GM18520 (cell line): ENCODE measurements at regions not wholly inside any gene's neighbourhood (a gene's known extent, or its start where the extent isn't known, plus 50 kb on each side); places are given as distances from the start of the nearest gene placed in this dataset.

Experiments
- ATAC-seq: cut with Tn5 transposase; IDR thresholded peaks from one replicate; pipeline ENCODE4 v1.9.1; 2021; ENCODE audit not compliant: unreplicated experiment

GRCh38 chr10:89829262-89829886 is 128.0 kb downstream of the KIF20B start:
- ATAC-seq = no peak

DNA sequence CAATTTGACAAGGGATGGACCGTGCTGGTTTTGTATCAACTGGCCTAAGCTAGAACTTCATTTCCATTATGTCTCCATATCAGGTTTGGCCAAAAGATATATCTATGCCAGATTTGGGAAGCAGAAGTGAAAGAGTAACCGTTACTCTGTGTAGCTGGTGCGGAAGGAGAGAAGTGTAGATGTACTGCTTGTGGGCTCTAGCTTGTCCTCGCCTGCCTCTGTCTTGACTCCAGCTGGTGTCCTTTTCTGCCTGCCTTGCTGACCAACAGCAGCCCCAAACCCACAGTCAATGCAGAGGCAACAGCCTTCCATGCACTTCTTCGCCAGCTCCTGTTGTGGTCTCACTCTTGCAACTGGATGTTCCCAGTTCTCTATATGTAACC is 128.5 kb downstream of the KIF20B start:
- no peak for ATAC-seq

DNA sequence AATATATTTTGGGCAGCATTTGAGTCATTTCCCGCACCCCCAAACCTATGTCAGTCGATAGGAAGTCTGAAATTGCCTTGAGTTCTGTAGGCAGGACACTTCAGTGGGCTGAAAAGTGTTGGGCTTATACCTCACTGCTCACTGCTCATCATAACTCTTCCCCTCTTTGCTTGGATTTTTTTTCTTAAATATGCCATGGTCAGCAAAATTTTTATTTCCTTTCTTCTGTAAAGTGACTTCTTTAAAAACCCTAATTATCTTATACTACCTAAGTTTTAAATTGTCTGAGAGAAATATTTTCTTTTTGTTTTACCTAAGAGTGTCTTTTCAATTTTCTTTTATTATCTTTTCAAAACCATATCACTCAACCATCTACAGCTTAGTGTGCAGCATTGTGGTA is 129.2 kb downstream of the KIF20B start:
- ATAC-seq = no peak

- ATAC-seq = no peak
Observed at GRCh38 chr10:89836840-89837164, 135.4 kb downstream of the KIF20B start.

GRCh38 chr10:89837165-89838043 is 136.0 kb downstream of the KIF20B start:
- ATAC-seq = no peak

DNA sequence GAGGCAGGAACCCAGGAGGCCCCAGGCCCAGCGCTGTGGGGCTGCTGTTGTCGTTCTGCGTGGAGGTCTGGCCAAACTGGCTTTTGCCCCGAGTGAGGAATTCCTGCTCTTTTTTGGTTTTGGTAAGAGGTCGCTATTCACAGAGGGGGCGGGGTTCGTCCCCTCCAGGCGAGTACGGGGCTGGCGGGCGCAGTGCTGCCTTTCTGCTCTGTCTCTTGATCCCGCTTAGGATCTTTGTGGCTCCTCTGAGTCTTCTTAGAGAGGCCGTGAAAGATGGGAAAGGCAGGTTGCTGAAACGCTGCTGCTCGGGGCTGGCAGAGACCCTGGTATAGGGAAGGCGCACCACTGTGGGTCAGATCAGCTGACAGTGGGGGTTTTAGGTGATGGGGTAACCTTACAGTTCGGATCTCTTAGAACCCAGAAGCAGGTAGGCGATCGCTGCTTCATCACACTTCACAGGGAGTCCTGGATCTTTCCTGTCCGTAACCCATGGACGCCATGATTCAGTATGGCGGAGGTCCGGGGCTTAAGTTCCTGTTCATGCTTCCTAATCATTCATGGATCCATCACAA is 136.7 kb downstream of the KIF20B start:
- no peak for ATAC-seq

- ATAC-seq = no peak
Observed at GRCh38 chr10:89845541-89846280, 144.3 kb downstream of the KIF20B start.

- ATAC-seq = no peak
Observed at GRCh38 chr10:89846281-89846630, 144.9 kb downstream of the KIF20B start.

GRCh38 chr10:89846786-89847185 is 145.4 kb downstream of the KIF20B start:
- no peak for ATAC-seq

GRCh38 chr10:89852872-89853271 is 151.5 kb downstream of the KIF20B start:
- no peak for ATAC-seq

DNA sequence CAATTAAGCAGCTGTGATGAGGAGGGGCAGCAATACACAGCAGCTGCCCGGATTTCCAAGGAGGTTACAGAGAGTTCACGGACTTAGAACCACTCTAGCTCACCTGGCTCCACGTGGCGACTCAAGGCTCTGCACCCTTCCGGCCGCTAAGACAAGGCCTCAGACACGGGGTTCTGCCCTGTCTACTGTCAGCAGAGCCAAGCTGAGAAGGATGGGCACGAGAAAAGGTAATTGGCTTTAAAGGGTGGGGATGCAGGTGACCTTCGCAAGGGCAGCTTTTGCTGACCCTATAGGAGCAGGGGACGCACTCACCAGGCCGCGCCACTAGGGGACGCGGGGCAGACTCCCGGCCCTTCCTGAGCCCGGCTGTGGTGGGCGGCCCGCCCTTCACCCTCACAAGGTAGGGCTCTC is 152.4 kb downstream of the KIF20B start:
- ATAC-seq = no peak

GRCh38 chr10:89857431-89858042 is 156.1 kb downstream of the KIF20B start:
- ATAC-seq = no peak

GRCh38 chr10:89861199-89861573 is 159.8 kb downstream of the KIF20B start:
- ATAC-seq = no peak

GRCh38 chr10:89861584-89862301 is 160.4 kb downstream of the KIF20B start:
- no peak for ATAC-seq

DNA sequence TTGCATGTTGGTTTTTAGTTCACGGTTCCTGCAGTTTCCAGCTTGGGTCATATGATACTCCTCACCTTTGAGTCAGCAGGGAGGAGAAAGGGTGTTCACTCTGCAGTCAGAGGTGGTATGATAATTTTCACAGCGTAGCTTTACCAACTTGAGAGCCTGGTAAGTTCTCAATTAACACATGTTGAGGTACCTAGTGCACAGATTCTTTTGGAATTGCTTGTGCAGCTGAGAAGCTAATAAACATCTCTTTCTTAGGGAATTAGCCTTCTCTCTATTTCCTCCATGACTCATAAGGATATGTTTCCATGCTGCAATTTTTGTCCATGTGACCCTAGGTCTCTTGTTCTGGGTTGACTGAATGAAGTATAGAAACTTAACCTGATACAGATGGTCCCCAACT is 166.6 kb downstream of the KIF20B start:
- ATAC-seq = no peak

DNA sequence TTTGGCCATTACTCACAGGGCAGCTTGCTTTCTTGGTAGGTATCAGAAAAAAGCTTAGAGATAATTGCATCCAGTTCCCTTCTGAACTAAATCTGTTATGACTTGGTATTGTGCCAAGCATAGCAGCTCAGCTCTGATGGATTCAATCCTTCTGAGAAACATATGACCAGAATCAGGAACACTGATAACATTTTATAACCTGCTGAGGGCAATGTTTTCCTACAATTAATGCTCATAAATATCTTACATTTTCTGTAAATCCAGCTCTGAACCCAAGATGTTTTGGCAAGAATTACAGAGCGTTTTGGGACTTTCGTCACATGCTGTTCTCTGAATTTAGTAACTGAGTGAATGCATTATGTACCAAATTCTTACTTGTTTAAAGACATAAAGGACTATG is 167.8 kb downstream of the KIF20B start:
- no peak for ATAC-seq

DNA sequence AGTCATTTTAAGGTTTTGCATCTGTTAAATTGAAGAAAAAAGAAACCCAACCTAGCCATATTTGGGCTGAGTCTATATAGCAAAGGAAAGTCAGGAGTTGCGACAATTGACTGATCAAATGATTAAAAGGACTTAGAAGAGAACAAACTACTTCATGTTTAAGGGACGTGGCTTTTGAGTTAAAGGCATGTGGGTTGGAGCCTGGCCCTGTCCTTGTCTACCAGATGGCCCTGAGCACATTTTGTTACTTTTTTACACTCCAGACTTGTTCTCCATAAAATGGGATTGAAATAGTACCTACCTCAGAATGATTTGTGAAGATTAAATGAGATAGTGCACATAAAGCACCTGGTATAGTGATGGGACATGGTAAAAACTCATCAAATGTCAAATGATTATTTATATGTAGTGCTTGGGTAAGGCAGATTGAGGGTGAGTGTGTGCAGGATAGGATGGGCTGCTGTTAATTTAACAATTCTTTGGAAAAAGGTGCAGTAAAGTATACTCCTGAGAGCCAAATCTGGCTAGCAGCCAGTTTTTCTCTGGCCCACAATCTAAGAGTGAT is 168.3 kb downstream of the KIF20B start:
- ATAC-seq = no peak

DNA sequence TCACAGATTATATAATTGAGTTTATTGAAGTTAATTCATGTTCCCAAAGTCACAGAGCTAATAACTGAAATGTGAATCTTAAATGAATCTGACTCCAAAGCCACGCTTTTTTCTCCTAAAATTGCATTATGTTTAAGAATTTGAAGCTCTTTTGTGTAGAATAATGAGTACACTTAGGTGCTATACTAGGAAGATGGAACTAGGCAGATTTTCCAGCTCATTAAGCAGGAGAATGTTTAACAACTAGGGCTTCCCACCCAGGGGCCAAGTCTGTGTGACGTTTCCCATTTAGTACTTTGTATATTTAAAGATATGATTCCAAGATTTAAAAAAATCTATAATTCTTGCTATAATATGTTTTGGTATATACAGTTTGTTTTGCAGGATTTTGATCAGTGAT is 169.5 kb downstream of the KIF20B start:
- ATAC-seq = no peak

- peak; percentile 69 for ATAC-seq
Observed at GRCh38 chr10:89873055-89873454, 171.7 kb downstream of the KIF20B start.

DNA sequence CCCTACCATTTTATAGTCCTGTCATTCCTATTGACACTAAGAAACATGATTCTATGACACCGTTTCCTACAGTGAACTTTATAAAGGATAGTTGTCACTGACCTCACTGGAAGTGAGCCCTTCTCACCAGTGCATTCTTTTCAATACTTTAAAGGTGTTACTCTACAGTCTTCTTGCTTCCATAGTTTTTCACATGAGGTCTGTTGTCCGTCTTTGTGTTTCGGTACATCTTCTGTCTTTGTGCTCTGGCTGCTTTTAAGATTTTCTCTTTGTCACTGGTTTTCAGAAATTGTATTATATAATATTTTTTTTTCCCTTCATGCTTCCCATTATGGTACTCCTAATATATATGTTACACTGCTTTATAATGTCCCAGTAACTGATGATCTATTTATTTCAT is 174.2 kb downstream of the KIF20B start:
- no peak for ATAC-seq
